GM18907 (cell line): ENCODE measurements at regions not wholly inside any gene's neighbourhood (a gene's known extent, or its start where the extent isn't known, plus 50 kb on each side); places are given as distances from the start of the nearest gene placed in this dataset.

Experiments used
- ATAC-seq: cut with Tn5 transposase; IDR thresholded peaks from one replicate; pipeline ENCODE4 v1.9.1; 2021; ENCODE audit warnings: mild to moderate bottlenecking, moderate library complexity; ENCODE audit not compliant: unreplicated experiment

DNA sequence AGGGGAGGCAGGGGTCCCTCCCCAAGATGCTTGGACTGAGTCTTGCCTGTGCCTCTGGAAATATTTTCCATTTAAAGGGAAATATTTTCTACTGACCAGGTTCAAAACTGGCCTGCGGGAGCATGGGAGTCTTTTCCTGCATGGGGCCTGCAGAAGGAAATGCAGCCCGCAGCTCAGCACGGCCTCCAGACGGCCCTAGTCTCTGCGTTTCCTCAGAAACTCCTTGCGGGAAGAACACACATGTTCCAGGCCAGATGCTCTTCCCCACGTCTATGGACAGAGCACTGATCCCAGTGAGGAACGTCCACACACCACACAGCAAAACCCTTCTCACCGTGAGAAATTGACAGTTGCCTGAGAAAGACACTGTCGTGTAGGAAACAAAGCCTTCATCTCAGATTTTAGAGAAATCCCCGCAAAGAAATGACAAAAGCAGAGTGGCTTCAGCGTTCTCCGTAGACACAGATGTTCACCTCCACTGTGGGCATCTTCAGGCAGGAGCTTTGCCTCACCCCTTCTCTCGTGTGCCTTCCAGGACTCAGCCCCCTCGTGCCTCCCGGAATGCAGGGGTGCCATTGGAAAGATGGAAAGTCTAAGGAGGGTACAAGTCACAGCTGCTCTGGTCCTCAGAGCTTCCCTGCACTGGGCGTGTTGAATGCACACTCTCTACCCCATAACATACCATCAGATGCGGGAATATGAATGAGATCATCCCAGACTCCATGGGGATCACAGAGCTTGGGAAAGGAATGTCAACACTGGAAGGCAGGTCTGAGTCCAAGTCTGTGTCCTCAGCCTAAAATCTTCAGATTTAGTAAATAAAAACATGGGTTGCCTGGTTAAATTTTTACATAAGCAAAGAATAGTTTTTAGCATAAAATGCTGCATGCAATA is 438.7 kb upstream of the SALL3 start:
- ATAC-seq: no peak

GRCh38 chr18:78542204-78542603 is 437.4 kb upstream of the SALL3 start:
- no peak for ATAC-seq

- no peak for ATAC-seq
These were observed 436.4 kb upstream of the SALL3 start for GRCh38 chr18:78543201-78543725.

- ATAC-seq: no peak
These were observed 433.3 kb upstream of the SALL3 start for GRCh38 chr18:78546281-78546680.

GRCh38 chr18:78547817-78548216 is 431.8 kb upstream of the SALL3 start:
- ATAC-seq: no peak

- ATAC-seq: no peak
These were observed 431.2 kb upstream of the SALL3 start for GRCh38 chr18:78548261-78549058.

DNA sequence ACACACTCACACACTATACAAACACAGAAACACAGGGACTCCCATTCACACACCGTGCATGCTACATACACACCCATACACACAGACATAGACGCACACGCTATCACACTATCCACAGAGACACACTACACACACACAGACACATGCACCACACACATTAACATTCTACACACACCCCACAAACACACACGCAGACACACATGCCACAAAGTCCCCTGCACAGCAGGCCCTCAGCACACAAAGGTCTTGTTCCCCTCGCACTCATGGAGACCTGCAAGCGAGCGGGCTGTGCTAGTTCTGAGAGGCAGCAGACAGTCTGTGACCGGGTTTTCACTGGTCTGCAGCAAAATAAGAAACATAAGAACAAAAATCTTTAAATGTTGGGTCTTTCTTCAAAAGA is 429.6 kb upstream of the SALL3 start:
- no peak for ATAC-seq

DNA sequence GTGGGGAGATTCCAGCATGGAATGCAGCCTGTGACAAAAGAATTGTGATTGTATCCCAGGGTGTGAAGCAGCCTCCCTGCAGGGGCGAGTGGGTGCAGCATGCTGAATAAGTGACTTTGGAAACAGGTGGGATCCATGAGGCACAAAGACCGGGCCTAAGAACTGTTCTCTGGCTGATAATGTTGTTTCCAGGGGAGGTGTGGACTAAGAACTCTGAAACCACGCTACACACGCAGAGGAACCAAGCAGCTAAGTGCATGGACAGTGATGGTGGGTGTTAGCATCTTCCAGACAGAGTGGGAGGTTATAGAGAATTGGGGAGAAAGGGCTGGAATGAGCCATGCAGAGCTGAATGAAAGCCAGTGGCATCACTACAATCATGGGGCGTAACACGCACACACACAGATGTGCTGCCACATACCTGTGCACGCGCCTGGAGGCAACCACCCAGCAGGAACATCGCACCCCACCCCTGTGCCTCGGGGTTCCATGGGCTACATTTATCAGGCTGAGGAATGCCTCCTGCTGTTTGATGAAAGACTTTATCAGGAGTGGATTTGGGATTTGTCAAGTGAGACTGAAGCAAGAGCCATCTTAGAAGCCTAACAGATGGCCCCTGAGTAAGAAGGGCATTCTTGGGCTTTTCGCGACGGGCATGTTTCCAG is 424.5 kb upstream of the SALL3 start:
- no peak for ATAC-seq

DNA sequence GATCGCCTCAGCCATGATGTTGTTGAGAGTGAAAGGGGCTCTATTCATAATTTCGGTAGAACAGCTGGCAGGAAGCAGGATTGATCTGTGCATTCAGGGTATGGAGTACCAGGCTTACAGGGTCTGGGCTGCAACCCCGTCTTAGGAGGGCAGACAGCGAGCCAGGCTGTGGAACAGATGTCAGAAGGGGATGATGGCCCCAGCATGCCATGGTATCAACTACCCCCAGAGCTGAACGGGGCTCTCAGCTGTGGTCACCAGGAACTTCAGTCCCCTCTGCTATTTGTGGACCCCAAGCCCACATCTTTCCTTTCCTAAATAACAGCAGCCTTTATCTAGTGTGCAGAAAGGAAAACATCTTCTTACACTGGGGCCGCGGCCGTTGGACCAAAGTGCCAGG is 422.2 kb upstream of the SALL3 start:
- no peak for ATAC-seq

GRCh38 chr18:78558101-78558810 is 421.4 kb upstream of the SALL3 start:
- no peak for ATAC-seq

DNA sequence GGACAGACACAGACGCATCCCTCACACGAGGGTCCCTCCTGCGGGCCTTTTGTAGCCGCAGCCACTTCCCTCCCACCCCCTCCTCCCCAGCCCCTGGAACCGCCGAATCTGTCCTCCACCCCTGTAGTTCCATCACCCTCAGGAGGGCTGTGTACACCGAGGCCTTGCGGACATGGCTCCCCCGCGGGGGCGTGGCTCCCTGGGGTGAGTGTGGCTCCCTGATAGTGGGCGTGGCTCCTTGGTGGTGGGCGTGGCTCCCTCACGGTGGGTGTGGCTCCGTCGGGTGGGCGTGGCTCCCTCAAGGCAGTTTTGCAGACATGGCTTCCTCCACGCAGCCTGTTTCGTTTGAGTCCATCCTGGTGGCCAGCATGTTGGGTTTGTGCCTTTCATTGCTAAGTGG is 420.7 kb upstream of the SALL3 start:
- ATAC-seq: no peak

DNA sequence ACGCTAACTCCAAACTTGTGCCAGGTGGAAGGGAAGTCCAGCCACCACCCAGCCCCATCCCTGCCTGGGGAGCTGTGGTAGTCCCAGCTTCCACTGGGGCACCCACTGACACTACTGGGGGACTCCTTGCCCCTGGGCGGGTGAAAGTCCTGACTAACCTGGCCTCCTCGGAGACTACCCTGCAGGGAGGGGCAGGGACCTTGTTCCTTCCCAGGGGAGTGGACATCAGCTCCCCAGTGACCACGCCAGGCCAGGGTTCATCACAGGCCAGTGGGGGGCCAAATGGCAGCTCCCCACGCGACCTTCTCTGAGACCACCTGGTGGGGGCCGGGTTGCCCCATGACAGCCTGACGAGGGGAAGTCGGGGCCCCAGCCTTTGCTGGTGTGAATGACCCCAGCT is 420.0 kb upstream of the SALL3 start:
- no peak for ATAC-seq

DNA sequence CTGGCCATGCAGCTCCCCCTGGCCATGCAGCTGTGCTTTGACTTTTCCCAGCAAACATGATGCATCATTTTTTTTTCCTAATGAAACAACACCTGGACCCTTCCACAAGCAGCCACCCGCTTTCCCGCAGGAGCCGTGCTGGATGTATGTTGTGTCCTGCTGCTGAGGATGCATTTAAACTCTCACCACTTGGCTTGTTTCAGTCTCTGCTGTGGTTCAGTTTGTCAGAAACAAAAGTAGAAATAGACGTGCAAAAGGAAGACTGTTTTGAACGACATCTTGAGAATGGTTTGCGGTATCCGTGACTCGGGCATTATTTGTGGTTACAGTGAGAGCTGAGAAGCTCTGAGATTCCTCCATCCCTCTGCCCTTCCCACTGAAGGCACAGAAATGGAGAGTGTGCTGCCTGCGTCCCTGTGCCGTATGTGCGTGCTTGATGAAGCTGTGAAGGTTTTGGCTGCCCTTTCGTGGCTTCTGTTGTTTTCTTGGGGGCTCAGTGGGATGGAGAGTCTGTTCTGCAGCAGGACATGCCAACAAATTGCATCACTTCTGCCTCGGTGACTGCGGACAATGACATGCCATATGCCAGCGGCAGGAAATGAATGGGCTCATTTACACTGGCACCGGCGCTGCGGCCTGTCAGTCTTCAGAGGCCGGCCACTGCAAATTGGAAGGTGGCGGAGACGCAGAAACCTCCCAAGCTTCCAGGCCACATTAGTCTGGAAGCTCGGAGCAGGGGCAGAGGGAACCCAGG is 417.7 kb upstream of the SALL3 start:
- no peak for ATAC-seq

DNA sequence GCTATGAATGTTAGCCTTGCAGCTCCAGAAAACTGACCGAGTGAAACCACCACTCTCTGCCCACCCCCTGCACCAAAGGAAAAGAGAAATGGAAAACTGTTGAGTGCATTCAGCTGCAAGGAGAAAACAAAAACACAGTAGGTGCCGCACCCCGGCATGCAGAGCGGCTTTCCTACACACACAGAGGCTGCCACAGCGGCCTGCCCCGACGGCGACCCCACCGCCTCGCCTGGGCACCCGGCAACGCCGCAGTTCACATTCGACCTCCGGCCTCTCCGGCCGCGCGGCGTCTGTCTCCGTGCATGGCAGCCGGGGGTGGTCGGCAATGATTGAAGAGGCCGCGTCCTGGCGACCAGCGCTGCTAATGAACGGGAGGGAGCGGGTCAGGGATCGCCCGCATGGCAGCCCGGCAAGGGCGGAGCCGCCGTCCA is 417.1 kb upstream of the SALL3 start:
- no peak for ATAC-seq

- ATAC-seq: no peak
These were observed 416.5 kb upstream of the SALL3 start for GRCh38 chr18:78563110-78563509.

- no peak for ATAC-seq
These were observed 415.6 kb upstream of the SALL3 start for GRCh38 chr18:78564030-78564429.

GRCh38 chr18:78564518-78564917 is 415.1 kb upstream of the SALL3 start:
- ATAC-seq: no peak

GRCh38 chr18:78565240-78565639 is 414.4 kb upstream of the SALL3 start:
- no peak for ATAC-seq

- ATAC-seq: no peak
These were observed 413.6 kb upstream of the SALL3 start for GRCh38 chr18:78566065-78566464.

GRCh38 chr18:78566720-78567119 is 412.9 kb upstream of the SALL3 start:
- no peak for ATAC-seq
